T-cell (primary cell): ENCODE measurements at regions not wholly inside any gene's neighbourhood (a gene's known extent, or its start where the extent isn't known, plus 50 kb on each side); places are given as distances from the start of the nearest gene placed in this dataset.

Experiments
- ATAC-seq, 4 experiments: fragments of 200-7000 bp in 3 of 4; fragments of 150-1000 bp in 1 of 4; cut with Tn5 transposase; replicated peaks in 1 of 4; 1 replicate in 3 of 4; 2 replicates in 1 of 4; pipeline ENCODE4 v1.10.0; 2021; ENCODE audit warnings: moderate library complexity in 3 of 4, mild to moderate bottlenecking in 2 of 4, moderate number of reproducible peaks in 1 of 4
- CTCF ChIA-PET, 2 donors: fragments of 300-600 bp; sonication (Branson Sonifier 250); formaldehyde crosslinking; loops; one replicate each; lab custom pipeline; 2022; ENCODE audit warnings: antibody characterized with exemption in 2 of 2; lab: Charles Lee
- POLR2A ChIA-PET, 2 donors: fragments of 300-600 bp; sonication (Branson Sonifier 250); formaldehyde crosslinking; loops; one replicate each; lab custom pipeline; 2022; ENCODE audit warnings: antibody characterized with exemption in 2 of 2; lab: Charles Lee
- DNase-seq, 35 experiments: peaks; one replicate each; pipeline versions ENCODE4 v3.0.0 to v3.0.0-alpha.2; 2013 to 2023
- H3K27ac ChIP-seq: one replicate; pipeline ENCODE4 v1.5.1; 2013; ENCODE audit warnings: low read length
- H3K27me3 ChIP-seq, 2 experiments: replicated peaks in 1 of 2; 1 replicate in 1 of 2; 2 replicates in 1 of 2; pipeline versions ENCODE4 v1.6.1 to v1.7.0; 2013; ENCODE audit warnings: low read length in 1 of 2, mixed read lengths in 1 of 2; ENCODE audit not compliant: control insufficient read depth in 2 of 2, insufficient read depth in 2 of 2; ENCODE audit errors: extremely low read depth in 1 of 2
- H3K36me3 ChIP-seq, 2 donors: 1 replicate in 1 of 2; 2 replicates in 1 of 2; pipeline versions ENCODE4 v1.6.1 to v1.7.0; 2013; ENCODE audit warnings: low read length in 1 of 2; ENCODE audit not compliant: control insufficient read depth in 2 of 2, insufficient read depth in 1 of 2; ENCODE audit errors: extremely low read depth in 1 of 2
- H3K4me1 ChIP-seq, 2 experiments: 1 replicate in 1 of 2; 2 replicates in 1 of 2; pipeline versions ENCODE4 v1.6.1 to v1.7.0; 2013; ENCODE audit warnings: low read length in 2 of 2, mixed read lengths in 1 of 2; ENCODE audit not compliant: insufficient read depth in 2 of 2, control insufficient read depth in 1 of 2; ENCODE audit errors: extremely low read depth in 1 of 2
- H3K4me3 ChIP-seq, 2 donors: 1 replicate in 1 of 2; 2 replicates in 1 of 2; pipeline versions ENCODE4 v1.5.1 to v1.7.0; 2013; ENCODE audit warnings: mild to moderate bottlenecking in 2 of 2, low read length in 1 of 2, moderate library complexity in 1 of 2; ENCODE audit not compliant: control insufficient read depth in 1 of 2; ENCODE audit errors: extremely low read depth in 1 of 2
- H3K9me3 ChIP-seq: 2 replicates; pipeline ENCODE4 v1.7.0; 2013
- H3K27ac Mint-ChIP-seq, 2 donors: one replicate each; pipeline ENCODE4 v1.8.0; 2020 to 2021; ENCODE audit warnings: mild to moderate bottlenecking in 2 of 2, mixed read lengths in 2 of 2
- H3K27me3 Mint-ChIP-seq, 2 donors: one replicate each; pipeline ENCODE4 v1.8.0; 2021 to 2022; ENCODE audit warnings: mixed read lengths in 2 of 2
- H3K36me3 Mint-ChIP-seq: one replicate; pipeline ENCODE4 v1.8.0; 2021; ENCODE audit warnings: mixed read lengths
- H3K4me1 Mint-ChIP-seq, 3 donors: one replicate each; pipeline ENCODE4 v1.8.0; 2020 to 2022; ENCODE audit warnings: mixed read lengths in 3 of 3, mild to moderate bottlenecking in 1 of 3
- H3K4me3 Mint-ChIP-seq, 3 donors: one replicate each; pipeline ENCODE4 v1.8.0; 2020 to 2022; ENCODE audit warnings: mild to moderate bottlenecking in 3 of 3, mixed read lengths in 3 of 3, moderate library complexity in 3 of 3
- H3K9me3 Mint-ChIP-seq, 3 donors: one replicate each; pipeline ENCODE4 v1.8.0; 2020 to 2022; ENCODE audit warnings: mixed read lengths in 3 of 3
- WGBS: methylation state at CpG from one replicate; pipeline ENCODE4 v1.1.5; 2013; ENCODE audit warnings: missing lambda C conversion rate; ENCODE audit not compliant: insufficient coverage; 5-methylcytosine and 5-hydroxymethylcytosine counted together

DNA sequence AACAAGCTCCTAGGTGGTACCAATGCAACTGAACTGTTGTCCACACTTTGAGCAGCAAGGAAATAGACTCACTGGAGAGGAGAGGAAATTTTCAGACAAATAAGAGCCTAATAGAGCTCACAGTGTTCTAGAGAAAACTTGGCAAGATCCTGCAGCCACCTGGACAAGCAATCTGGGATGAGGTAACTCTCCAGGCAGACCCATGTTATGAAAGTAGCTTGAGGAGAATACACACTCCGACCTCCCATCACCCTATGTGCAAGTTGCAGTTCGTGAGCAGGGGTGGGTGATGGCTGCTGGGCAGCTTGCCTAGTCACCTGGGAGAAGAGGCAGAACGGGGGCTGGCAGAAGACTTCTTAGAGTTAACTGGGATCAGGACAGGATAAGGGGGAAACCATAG lies 102.2 kb downstream of the KLF4 start:
- peaks cover 5 to 15% of the 10 kb centered on the region in 2 donors for H3K27me3 Mint-ChIP-seq
- ChIA-PET POLR2A (no interaction called here), CTCF (no interaction called here)
- DNase-seq = no peak
- no peaks in the 10 kb centered on the region for H3K9me3 ChIP-seq
- no peak overlapping the region for H3K27ac ChIP-seq
- no peak overlapping the region for H3K4me3 ChIP-seq
- no peaks in the 10 kb centered on the region for H3K9me3 Mint-ChIP-seq
- no peaks in the 10 kb centered on the region for H3K4me1 Mint-ChIP-seq
- WGBS = no CpG with 5 or more reads among the region's 3 CpGs
- H3K27me3 ChIP-seq = peaks cover 0 to 3% of the 10 kb centered on the region in 2 experiments
- H3K4me1 ChIP-seq = no peaks in the 10 kb centered on the region
- H3K27ac Mint-ChIP-seq = no peak overlapping the region
- H3K36me3 Mint-ChIP-seq = no peaks in the 10 kb centered on the region
- ATAC-seq = no peak
- H3K4me3 Mint-ChIP-seq = no peak overlapping the region
- no peaks in the 10 kb centered on the region for H3K36me3 ChIP-seq

DNA sequence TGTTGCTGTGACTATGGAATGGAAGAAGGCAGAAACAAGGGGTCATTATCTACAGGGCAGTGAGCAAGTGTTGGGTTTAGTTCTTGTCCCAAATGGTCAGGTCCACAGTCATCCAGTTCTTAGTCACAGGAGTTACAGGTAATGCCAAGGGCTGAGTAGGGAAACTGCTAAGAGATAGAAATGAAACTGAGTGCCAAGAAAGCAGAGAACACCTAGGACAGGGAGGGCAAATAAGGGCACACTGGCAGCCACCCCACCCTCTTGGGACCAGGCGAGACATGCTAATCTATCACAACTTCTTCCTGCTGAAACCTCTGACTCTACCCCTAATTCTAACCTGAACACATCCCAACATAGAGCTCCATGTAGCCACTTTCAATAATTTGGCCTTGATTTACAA lies 103.2 kb downstream of the KLF4 start:
- ChIA-PET POLR2A (no interaction called here), CTCF (interaction anchor here in 1 of 2 donors (0.5 kb wide), 1 partner anchor 1848 kb away, joined by 4 read pairs; no protein-coding TSS in a partner anchor)
- Histone ChIP-seq H3K36me3 (no peaks in the 10 kb centered on the region), H3K27me3 (peaks cover 0 to 3% of the 10 kb centered on the region in 2 experiments), H3K4me3 (no peak overlapping the region), H3K4me1 (no peaks in the 10 kb centered on the region), H3K9me3 (no peaks in the 10 kb centered on the region), H3K27ac (no peak overlapping the region)
- H3K27me3 Mint-ChIP-seq = peaks cover 5 to 15% of the 10 kb centered on the region in 2 donors
- DNase-seq (no peak), ATAC-seq (no peak)
- H3K4me3 Mint-ChIP-seq = no peak overlapping the region
- WGBS = 80% methylated on average over 1 of the region's 1 CpG
- H3K27ac Mint-ChIP-seq = no peak overlapping the region
- no peaks in the 10 kb centered on the region for H3K9me3 Mint-ChIP-seq
- no peaks in the 10 kb centered on the region for H3K36me3 Mint-ChIP-seq
- no peaks in the 10 kb centered on the region for H3K4me1 Mint-ChIP-seq
